HepG2 (cell line): ENCODE measurements at regions not wholly inside any gene's neighbourhood (a gene's known extent, or its start where the extent isn't known, plus 50 kb on each side); places are given as distances from the start of the nearest gene placed in this dataset.

ENCODE experiments used
- ATF1 ChIP-seq: IDR thresholded peaks from 2 replicates; pipeline ENCODE4 v1.6.1; 2016; ENCODE audit warnings: mild to moderate bottlenecking, control low read depth
- EP300 ChIP-seq, 3 experiments: sonication (generic) in 1 of 3; formaldehyde crosslinking in 1 of 3; IDR thresholded peaks; 2 replicates each; pipeline versions ENCODE4 v1.5.1 to v1.6.1; 2011 to 2020; ENCODE audit warnings: low read depth in 2 of 3, low read length in 2 of 3, borderline replicate concordance in 1 of 3, improper control_type of control experiment in 1 of 3, mild to moderate bottlenecking in 1 of 3, missing genetic modification reagents in 1 of 3, moderate library complexity in 1 of 3
- KDM4B ChIP-seq: sonication (generic); formaldehyde crosslinking; IDR thresholded peaks from 2 replicates; pipeline ENCODE4 v1.4.0; 2020; ENCODE audit warnings: missing genetic modification reagents
- NFATC3 ChIP-seq: sonication (generic); formaldehyde crosslinking; IDR thresholded peaks from 2 replicates; pipeline ENCODE4 v1.5.1; 2020; ENCODE audit warnings: mild to moderate bottlenecking, missing genetic modification reagents
- PCBP1 ChIP-seq: fragments of 200-400 bp; formaldehyde crosslinking; IDR thresholded peaks from 2 replicates; pipeline ENCODE4 v1.6.1; 2017; ENCODE audit warnings: mild to moderate bottlenecking, low read depth, low read length, borderline replicate concordance
- RBM22 ChIP-seq: fragments of 200-400 bp; formaldehyde crosslinking; optimal IDR thresholded peaks from 2 replicates; pipeline ENCODE3; 2017; ENCODE audit warnings: mild to moderate bottlenecking, low read length, moderate library complexity
- RORA ChIP-seq: sonication (generic); formaldehyde crosslinking; IDR thresholded peaks from 2 replicates; pipeline ENCODE4 v1.5.0; 2020; ENCODE audit warnings: mild to moderate bottlenecking, missing genetic modification reagents, moderate library complexity
- WIZ ChIP-seq: sonication (generic); formaldehyde crosslinking; IDR thresholded peaks from 2 replicates; pipeline ENCODE4 v1.5.1; 2020; ENCODE audit warnings: mild to moderate bottlenecking, missing genetic modification reagents
- ZKSCAN1 ChIP-seq: fragments of 150-350 bp; IDR thresholded peaks from 2 replicates; pipeline ENCODE4 v1.6.1; 2014; ENCODE audit warnings: low read length
- ZNF121 ChIP-seq: sonication (generic); formaldehyde crosslinking; IDR thresholded peaks from 2 replicates; pipeline ENCODE4 v1.5.0; 2020; ENCODE audit warnings: mild to moderate bottlenecking, missing genetic modification reagents
- ZNF34 ChIP-seq: sonication (generic); formaldehyde crosslinking; IDR thresholded peaks from 2 replicates; pipeline ENCODE4 v1.4.0; 2020; ENCODE audit warnings: mild to moderate bottlenecking, missing genetic modification reagents, borderline replicate concordance
- ZNF556 ChIP-seq: sonication (generic); formaldehyde crosslinking; IDR thresholded peaks from 2 replicates; pipeline ENCODE4 v1.4.0; 2020; ENCODE audit warnings: mild to moderate bottlenecking, missing genetic modification reagents, borderline replicate concordance
- TF ChIP-seq, protein P1 (sequence below): IDR thresholded peaks from 2 replicates; pipeline ENCODE4 v1.6.1; 2016; ENCODE audit warnings: missing biosample characterization, missing genetic modification reagents, low read depth
- TF ChIP-seq, protein P2 (sequence below): sonication (generic); formaldehyde crosslinking; IDR thresholded peaks from 2 replicates; pipeline ENCODE4 v1.4.0; 2020; ENCODE audit warnings: mild to moderate bottlenecking, missing genetic modification reagents
- TF ChIP-seq, protein P3 (sequence below): sonication (generic); formaldehyde crosslinking; IDR thresholded peaks from 2 replicates; pipeline ENCODE4 v1.4.0; 2020; ENCODE audit warnings: missing genetic modification reagents, borderline replicate concordance

DNA sequence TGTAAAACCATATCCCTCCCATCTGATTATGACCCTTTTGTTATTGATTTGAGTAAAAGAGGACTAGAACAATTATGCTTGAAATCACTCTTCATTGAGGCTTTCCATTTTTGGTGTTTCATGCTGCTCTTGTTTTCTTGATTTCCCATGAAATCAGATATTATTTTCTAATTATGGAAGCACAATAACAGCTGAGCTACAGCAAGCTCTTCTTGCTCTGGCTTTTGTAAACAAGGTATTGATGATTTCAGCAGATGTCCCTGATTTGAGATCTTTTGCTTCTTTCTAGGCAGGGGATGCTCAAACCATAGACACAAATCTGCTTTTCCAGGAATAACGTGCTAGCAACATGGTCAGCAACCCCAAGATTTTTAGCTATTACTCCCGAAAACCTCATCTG, 607.8 kb downstream of the NCAM2 start (continued):
- no peak for TF ChIP-seq ZKSCAN1
- TF ChIP-seq, protein P1, sequence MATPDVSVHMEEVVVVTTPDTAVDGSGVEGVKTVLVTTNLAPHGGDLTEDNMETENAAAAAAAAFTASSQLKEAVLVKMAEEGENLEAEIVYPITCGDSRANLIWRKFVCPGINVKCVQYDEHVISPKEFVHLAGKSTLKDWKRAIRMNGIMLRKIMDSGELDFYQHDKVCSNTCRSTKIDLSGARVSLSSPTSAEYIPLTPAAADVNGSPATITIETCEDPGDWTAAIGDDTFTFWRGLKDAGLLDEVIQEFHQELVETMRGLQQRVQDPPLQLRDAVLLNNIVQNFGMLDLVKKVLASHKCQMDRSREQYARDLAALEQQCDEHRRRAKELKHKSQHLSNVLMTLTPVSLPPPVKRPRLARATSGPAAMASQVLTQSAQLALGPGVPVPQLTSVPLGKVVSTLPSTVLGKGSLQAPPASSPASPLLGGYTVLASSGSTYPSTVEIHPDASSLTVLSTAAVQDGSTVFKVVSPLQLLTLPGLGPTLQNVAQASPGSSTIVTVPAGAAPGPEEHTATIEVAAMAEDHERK (CRISPR knock-in tag): no peak
- TF ChIP-seq RBM22: no peak
- TF ChIP-seq NFATC3 (CRISPR knock-in tag): no peak
- TF ChIP-seq, protein P2, sequence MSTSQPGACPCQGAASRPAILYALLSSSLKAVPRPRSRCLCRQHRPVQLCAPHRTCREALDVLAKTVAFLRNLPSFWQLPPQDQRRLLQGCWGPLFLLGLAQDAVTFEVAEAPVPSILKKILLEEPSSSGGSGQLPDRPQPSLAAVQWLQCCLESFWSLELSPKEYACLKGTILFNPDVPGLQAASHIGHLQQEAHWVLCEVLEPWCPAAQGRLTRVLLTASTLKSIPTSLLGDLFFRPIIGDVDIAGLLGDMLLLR: no peak
- no peak for TF ChIP-seq WIZ (CRISPR knock-in tag)
- no peak for TF ChIP-seq RORA
- TF ChIP-seq, protein P3, sequence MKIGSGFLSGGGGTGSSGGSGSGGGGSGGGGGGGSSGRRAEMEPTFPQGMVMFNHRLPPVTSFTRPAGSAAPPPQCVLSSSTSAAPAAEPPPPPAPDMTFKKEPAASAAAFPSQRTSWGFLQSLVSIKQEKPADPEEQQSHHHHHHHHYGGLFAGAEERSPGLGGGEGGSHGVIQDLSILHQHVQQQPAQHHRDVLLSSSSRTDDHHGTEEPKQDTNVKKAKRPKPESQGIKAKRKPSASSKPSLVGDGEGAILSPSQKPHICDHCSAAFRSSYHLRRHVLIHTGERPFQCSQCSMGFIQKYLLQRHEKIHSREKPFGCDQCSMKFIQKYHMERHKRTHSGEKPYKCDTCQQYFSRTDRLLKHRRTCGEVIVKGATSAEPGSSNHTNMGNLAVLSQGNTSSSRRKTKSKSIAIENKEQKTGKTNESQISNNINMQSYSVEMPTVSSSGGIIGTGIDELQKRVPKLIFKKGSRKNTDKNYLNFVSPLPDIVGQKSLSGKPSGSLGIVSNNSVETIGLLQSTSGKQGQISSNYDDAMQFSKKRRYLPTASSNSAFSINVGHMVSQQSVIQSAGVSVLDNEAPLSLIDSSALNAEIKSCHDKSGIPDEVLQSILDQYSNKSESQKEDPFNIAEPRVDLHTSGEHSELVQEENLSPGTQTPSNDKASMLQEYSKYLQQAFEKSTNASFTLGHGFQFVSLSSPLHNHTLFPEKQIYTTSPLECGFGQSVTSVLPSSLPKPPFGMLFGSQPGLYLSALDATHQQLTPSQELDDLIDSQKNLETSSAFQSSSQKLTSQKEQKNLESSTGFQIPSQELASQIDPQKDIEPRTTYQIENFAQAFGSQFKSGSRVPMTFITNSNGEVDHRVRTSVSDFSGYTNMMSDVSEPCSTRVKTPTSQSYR (CRISPR knock-in tag): no peak
- TF ChIP-seq ZNF34 (CRISPR knock-in tag): no peak
- no peak for TF ChIP-seq ZNF121 (CRISPR knock-in tag)
- no peak for TF ChIP-seq EP300 (IDR thresholded peaks at IDR 0.05; ENCODE audit: low read depth in 2 of 2, low read length in 2 of 2)
- no peak for TF ChIP-seq EP300 (CRISPR knock-in tag; IDR thresholded peaks at IDR 0.05; ENCODE audit: borderline replicate concordance)
- no peak for TF ChIP-seq ATF1 (CRISPR knock-in tag)
- no peak for TF ChIP-seq ZNF556
- no peak for TF ChIP-seq KDM4B
- no peak for TF ChIP-seq PCBP1
